ENCODE measurements at regions not wholly inside any gene's neighbourhood (a gene's known extent, or its start where the extent isn't known, plus 50 kb on each side); places are given as distances from the start of the nearest gene placed in this dataset.
A peak's percentile ranks its signal among the peaks of the same experiment; 100 is the strongest.

GRCh38 chr4:160143574-160143973 lies 1040.7 kb downstream of the RAPGEF2 start:
- ATAC-seq (no peak), DNase-seq (ENCODE audit: low spot score in 2 of 2) (no peak)
- Mint-ChIP-seq H3K4me3 (no peak overlapping the region), H3K36me3 (no peaks in the 10 kb centered on the region), H3K9me3 (peaks cover 12% of the 10 kb centered on the region), H3K4me1 (no peaks in the 10 kb centered on the region), H3K27ac (no peak overlapping the region)

- no peaks in the 10 kb centered on the region for H3K4me1 Mint-ChIP-seq
- H3K4me3 Mint-ChIP-seq, result no peak overlapping the region
- no peak overlapping the region for H3K27ac Mint-ChIP-seq
- no peaks in the 10 kb centered on the region for H3K36me3 Mint-ChIP-seq
- DNase-seq (ENCODE audit: low spot score in 2 of 2) (no peak), ATAC-seq (no peak)
- H3K9me3 Mint-ChIP-seq, result peaks cover 11% of the 10 kb centered on the region
Measured at GRCh38 chr4:160159457-160159856, 1056.6 kb downstream of the RAPGEF2 start.

GRCh38 chr4:160161026-160161425 lies 1058.1 kb downstream of the RAPGEF2 start:
- ATAC-seq (no peak), DNase-seq (ENCODE audit: low spot score in 2 of 2) (no peak)
- no peak overlapping the region for H3K4me3 Mint-ChIP-seq
- no peaks in the 10 kb centered on the region for H3K36me3 Mint-ChIP-seq
- no peak overlapping the region for H3K27ac Mint-ChIP-seq
- H3K9me3 Mint-ChIP-seq, result peaks cover 14% of the 10 kb centered on the region
- H3K4me1 Mint-ChIP-seq, result no peaks in the 10 kb centered on the region

- no peaks in the 10 kb centered on the region for H3K36me3 Mint-ChIP-seq
- peak; percentile 26 for ATAC-seq
- H3K27ac Mint-ChIP-seq, result no peak overlapping the region
- no peak for DNase-seq (ENCODE audit: low spot score in 2 of 2)
- H3K4me3 Mint-ChIP-seq, result no peak overlapping the region
- H3K4me1 Mint-ChIP-seq, result no peaks in the 10 kb centered on the region
- peaks cover 31% of the 10 kb centered on the region for H3K9me3 Mint-ChIP-seq
Measured at GRCh38 chr4:160175064-160175643, 1072.3 kb downstream of the RAPGEF2 start.

GRCh38 chr4:160180211-160180610 lies 1077.3 kb downstream of the RAPGEF2 start:
- Mint-ChIP-seq H3K4me1 (no peaks in the 10 kb centered on the region), H3K4me3 (no peak overlapping the region), H3K27ac (no peak overlapping the region), H3K36me3 (no peaks in the 10 kb centered on the region), H3K9me3 (peaks cover 20% of the 10 kb centered on the region)
- no peak for DNase-seq (ENCODE audit: low spot score in 2 of 2)
- no peak for ATAC-seq

- Mint-ChIP-seq H3K27ac (no peak overlapping the region), H3K4me1 (no peaks in the 10 kb centered on the region), H3K36me3 (no peaks in the 10 kb centered on the region), H3K4me3 (no peak overlapping the region), H3K9me3 (peaks cover 23% of the 10 kb centered on the region)
- ATAC-seq (no peak), DNase-seq (ENCODE audit: low spot score in 2 of 2) (no peak)
Measured at GRCh38 chr4:160182727-160183126, 1079.8 kb downstream of the RAPGEF2 start.

GRCh38 chr4:160184884-160185283 lies 1082.0 kb downstream of the RAPGEF2 start:
- no peak overlapping the region for H3K4me3 Mint-ChIP-seq
- DNase-seq (ENCODE audit: low spot score in 2 of 2) (no peak), ATAC-seq (no peak)
- no peaks in the 10 kb centered on the region for H3K36me3 Mint-ChIP-seq
- H3K4me1 Mint-ChIP-seq, result no peaks in the 10 kb centered on the region
- H3K27ac Mint-ChIP-seq, result no peak overlapping the region
- H3K9me3 Mint-ChIP-seq, result peaks cover 21% of the 10 kb centered on the region

GRCh38 chr4:160193787-160194186 lies 1090.9 kb downstream of the RAPGEF2 start:
- DNase-seq (ENCODE audit: low spot score in 2 of 2), result no peak
- no peaks in the 10 kb centered on the region for H3K36me3 Mint-ChIP-seq
- ATAC-seq, result no peak
- peaks cover 7% of the 10 kb centered on the region for H3K9me3 Mint-ChIP-seq
- H3K4me1 Mint-ChIP-seq, result no peaks in the 10 kb centered on the region
- no peak overlapping the region for H3K27ac Mint-ChIP-seq
- H3K4me3 Mint-ChIP-seq, result no peak overlapping the region

- H3K9me3 Mint-ChIP-seq, result peaks cover 12% of the 10 kb centered on the region
- no peaks in the 10 kb centered on the region for H3K4me1 Mint-ChIP-seq
- DNase-seq (ENCODE audit: low spot score in 2 of 2) (no peak), ATAC-seq (no peak)
- H3K4me3 Mint-ChIP-seq, result no peak overlapping the region
- no peaks in the 10 kb centered on the region for H3K36me3 Mint-ChIP-seq
- no peak overlapping the region for H3K27ac Mint-ChIP-seq
Measured at GRCh38 chr4:160194716-160195115, 1091.8 kb downstream of the RAPGEF2 start.

- H3K4me3 Mint-ChIP-seq, result no peak overlapping the region
- DNase-seq (ENCODE audit: low spot score in 2 of 2), result no peak
- no peaks in the 10 kb centered on the region for H3K4me1 Mint-ChIP-seq
- H3K27ac Mint-ChIP-seq, result no peak overlapping the region
- H3K36me3 Mint-ChIP-seq, result no peaks in the 10 kb centered on the region
- H3K9me3 Mint-ChIP-seq, result peaks cover 18% of the 10 kb centered on the region
- peak; percentile 77 for ATAC-seq
Measured at GRCh38 chr4:160202802-160203201, 1099.9 kb downstream of the RAPGEF2 start.

- no peaks in the 10 kb centered on the region for H3K36me3 Mint-ChIP-seq
- H3K4me3 Mint-ChIP-seq, result no peak overlapping the region
- no peak overlapping the region for H3K27ac Mint-ChIP-seq
- DNase-seq (ENCODE audit: low spot score in 2 of 2) (no peak), ATAC-seq (no peak)
- no peaks in the 10 kb centered on the region for H3K4me1 Mint-ChIP-seq
- peaks cover 9% of the 10 kb centered on the region for H3K9me3 Mint-ChIP-seq
Measured at GRCh38 chr4:160212078-160212477, 1109.2 kb downstream of the RAPGEF2 start.

GRCh38 chr4:160213366-160213765 lies 1110.5 kb downstream of the RAPGEF2 start:
- Mint-ChIP-seq H3K27ac (no peak overlapping the region), H3K9me3 (peaks cover 19% of the 10 kb centered on the region), H3K4me1 (no peaks in the 10 kb centered on the region), H3K4me3 (no peak overlapping the region), H3K36me3 (no peaks in the 10 kb centered on the region)
- no peak for ATAC-seq
- no peak for DNase-seq (ENCODE audit: low spot score in 2 of 2)

GRCh38 chr4:160217352-160217751 lies 1114.5 kb downstream of the RAPGEF2 start:
- ATAC-seq (no peak), DNase-seq (ENCODE audit: low spot score in 2 of 2) (no peak)
- no peaks in the 10 kb centered on the region for H3K4me1 Mint-ChIP-seq
- H3K27ac Mint-ChIP-seq, result no peak overlapping the region
- H3K36me3 Mint-ChIP-seq, result no peaks in the 10 kb centered on the region
- H3K4me3 Mint-ChIP-seq, result no peak overlapping the region
- H3K9me3 Mint-ChIP-seq, result peaks cover 19% of the 10 kb centered on the region

GRCh38 chr4:160224049-160224448 lies 1121.2 kb downstream of the RAPGEF2 start:
- no peak for DNase-seq (ENCODE audit: low spot score in 2 of 2)
- H3K36me3 Mint-ChIP-seq, result no peaks in the 10 kb centered on the region
- H3K27ac Mint-ChIP-seq, result no peak overlapping the region
- H3K4me1 Mint-ChIP-seq, result no peaks in the 10 kb centered on the region
- ATAC-seq, result no peak
- H3K9me3 Mint-ChIP-seq, result peaks cover 9% of the 10 kb centered on the region
- no peak overlapping the region for H3K4me3 Mint-ChIP-seq

GRCh38 chr4:160233141-160233540 lies 1130.3 kb downstream of the RAPGEF2 start:
- Mint-ChIP-seq H3K9me3 (peaks cover 18% of the 10 kb centered on the region), H3K4me1 (no peaks in the 10 kb centered on the region), H3K36me3 (no peaks in the 10 kb centered on the region), H3K27ac (no peak overlapping the region), H3K4me3 (no peak overlapping the region)
- ATAC-seq (no peak), DNase-seq (ENCODE audit: low spot score in 2 of 2) (no peak)

- Mint-ChIP-seq H3K4me1 (no peaks in the 10 kb centered on the region), H3K4me3 (no peak overlapping the region)
Measured at GRCh38 chr4:160235285-160235684, 1132.4 kb downstream of the RAPGEF2 start.

GRCh38 chr4:160235771-160236170 lies 1132.9 kb downstream of the RAPGEF2 start:
- H3K27ac Mint-ChIP-seq, result no peak overlapping the region
- ATAC-seq (no peak), DNase-seq (ENCODE audit: low spot score in 2 of 2) (no peak)
- H3K9me3 Mint-ChIP-seq, result peaks cover 17% of the 10 kb centered on the region
- no peak overlapping the region for H3K4me3 Mint-ChIP-seq
- H3K36me3 Mint-ChIP-seq, result no peaks in the 10 kb centered on the region
- no peaks in the 10 kb centered on the region for H3K4me1 Mint-ChIP-seq

More at GRCh38 chr4:160235285-160235684, 1132.4 kb downstream of the RAPGEF2 start:
- Mint-ChIP-seq H3K27ac (no peak overlapping the region), H3K36me3 (no peaks in the 10 kb centered on the region), H3K9me3 (peaks cover 19% of the 10 kb centered on the region)
- ATAC-seq (no peak), DNase-seq (ENCODE audit: low spot score in 2 of 2) (no peak)
